T-helper 2 cell treated with Interferon-gamma antibody and Interleukin-4, amounts not matched to agents 5 μg/mL and 100 μg/mL, for 36 hours (primary cell): ENCODE measurements at regions not wholly inside any gene's neighbourhood (a gene's known extent, or its start where the extent isn't known, plus 50 kb on each side); places are given as distances from the start of the nearest gene placed in this dataset.
"Not testable (repeated sequence)": the region's sequence is repeated elsewhere in the genome, so short reads cannot be mapped to it uniquely, and the experiment has no call there.

ENCODE experiments used
- DNase-seq: peaks from one replicate; pipeline ENCODE4 v3.0.0; 2021; ENCODE audit warnings: low spot score
- H3K27ac Mint-ChIP-seq: one replicate; pipeline ENCODE4 v1.8.0; 2021; ENCODE audit warnings: mild to moderate bottlenecking, mixed read lengths
- H3K27me3 Mint-ChIP-seq: one replicate; pipeline ENCODE4 v1.8.0; 2021; ENCODE audit warnings: low read depth, mixed read lengths
- H3K36me3 Mint-ChIP-seq: one replicate; pipeline ENCODE4 v1.8.0; 2021; ENCODE audit warnings: low read depth, mixed read lengths
- H3K4me1 Mint-ChIP-seq: one replicate; pipeline ENCODE4 v1.8.0; 2021; ENCODE audit warnings: low read depth, mixed read lengths
- H3K4me3 Mint-ChIP-seq: one replicate; pipeline ENCODE4 v1.8.0; 2022; ENCODE audit warnings: mild to moderate bottlenecking, moderate library complexity, mixed read lengths
- H3K9me3 Mint-ChIP-seq: one replicate; pipeline ENCODE4 v1.8.0; 2021; ENCODE audit warnings: mixed read lengths

DNA sequence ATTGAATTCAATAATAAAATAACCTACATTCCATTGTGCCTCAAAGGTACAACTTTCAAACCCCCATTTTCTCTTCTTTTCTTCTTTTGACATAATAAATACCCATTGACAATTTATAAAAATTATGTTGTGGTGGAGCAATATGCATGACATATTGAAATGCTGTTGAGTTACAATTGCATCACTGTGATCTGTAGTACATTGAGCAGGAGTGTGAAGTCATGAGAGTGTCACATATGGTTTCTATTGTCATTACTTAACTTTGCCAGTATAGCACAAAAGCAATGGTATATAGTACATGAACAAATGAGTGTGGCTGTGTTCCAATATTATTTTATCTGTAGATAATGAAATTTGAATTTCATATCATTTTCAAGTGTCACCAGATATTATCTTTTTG is 441.3 kb downstream of the GJA1 start:
- Mint-ChIP-seq H3K27ac (no peak overlapping the region), H3K27me3 (peaks cover 1% of the 10 kb centered on the region), H3K4me1 (no peaks in the 10 kb centered on the region), H3K36me3 (no peaks in the 10 kb centered on the region), H3K4me3 (no peak overlapping the region), H3K9me3 (no peaks in the 10 kb centered on the region)
- DNase-seq, result no peak

DNA sequence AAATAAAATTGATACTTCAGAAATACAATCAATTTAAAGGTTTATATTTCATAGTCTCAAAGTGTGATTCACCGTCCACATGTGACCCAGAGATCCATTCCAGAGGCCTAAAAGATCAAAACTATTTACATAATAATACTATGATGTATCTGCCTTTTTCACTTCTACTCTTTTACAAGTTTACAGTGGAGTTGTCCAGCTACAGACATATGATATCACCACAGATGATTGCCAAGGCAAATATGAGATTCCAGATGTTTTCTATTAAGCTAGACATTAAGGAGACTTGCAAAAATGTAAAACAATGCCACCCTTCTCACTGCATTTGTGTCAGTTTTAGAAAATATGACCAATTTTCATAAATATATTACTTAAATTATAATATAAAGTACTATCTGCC is 443.7 kb downstream of the GJA1 start:
- DNase-seq, result no peak
- Mint-ChIP-seq H3K4me3 (no peak overlapping the region), H3K27ac (no peak overlapping the region), H3K9me3 (no peaks in the 10 kb centered on the region), H3K27me3 (peaks cover 1% of the 10 kb centered on the region), H3K4me1 (no peaks in the 10 kb centered on the region), H3K36me3 (no peaks in the 10 kb centered on the region)

GRCh38 chr6:121880831-121881230 is 445.4 kb downstream of the GJA1 start:
- Mint-ChIP-seq H3K9me3 (no peaks in the 10 kb centered on the region), H3K4me1 (no peaks in the 10 kb centered on the region), H3K36me3 (no peaks in the 10 kb centered on the region), H3K27me3 (peaks cover 1% of the 10 kb centered on the region), H3K27ac (no peak overlapping the region), H3K4me3 (no peak overlapping the region)
- no peak for DNase-seq

GRCh38 chr6:121881974-121882667 is 446.7 kb downstream of the GJA1 start:
- Mint-ChIP-seq H3K36me3 (no peaks in the 10 kb centered on the region), H3K9me3 (no peaks in the 10 kb centered on the region), H3K27ac (no peak overlapping the region), H3K4me1 (no peaks in the 10 kb centered on the region), H3K27me3 (peaks cover 1% of the 10 kb centered on the region), H3K4me3 (no peak overlapping the region)
- DNase-seq, result no peak

GRCh38 chr6:121884091-121884490 is 448.6 kb downstream of the GJA1 start:
- Mint-ChIP-seq H3K9me3 (no peaks in the 10 kb centered on the region), H3K4me3 (no peak overlapping the region), H3K4me1 (no peaks in the 10 kb centered on the region), H3K36me3 (no peaks in the 10 kb centered on the region), H3K27ac (no peak overlapping the region), H3K27me3 (no peaks in the 10 kb centered on the region)
- no peak for DNase-seq

DNA sequence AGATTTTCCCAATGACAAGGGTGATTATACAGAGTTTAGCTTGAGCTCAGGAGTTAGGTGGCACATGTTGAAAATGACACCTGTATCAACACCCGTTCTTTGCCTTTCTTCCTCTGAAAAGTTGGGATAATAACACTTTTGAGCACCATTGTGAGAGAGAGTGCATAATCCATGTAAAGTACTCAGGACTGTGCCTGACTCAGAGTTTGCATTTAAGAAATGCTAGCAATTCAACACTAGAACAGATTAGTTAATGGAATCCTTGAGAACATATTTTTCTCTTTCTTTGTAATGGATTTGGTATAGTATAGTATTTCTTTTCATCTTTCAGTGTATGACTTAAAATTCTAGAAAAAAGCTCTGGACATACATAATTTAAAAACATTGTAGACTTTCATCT is 449.2 kb downstream of the GJA1 start:
- DNase-seq, result no peak

GRCh38 chr6:121885399-121886152 is 450.1 kb downstream of the GJA1 start:
- Mint-ChIP-seq H3K9me3 (no peaks in the 10 kb centered on the region), H3K27ac (no peak overlapping the region), H3K27me3 (no peaks in the 10 kb centered on the region), H3K36me3 (no peaks in the 10 kb centered on the region), H3K4me3 (no peak overlapping the region), H3K4me1 (no peaks in the 10 kb centered on the region)
- no peak for DNase-seq

More for the DNA sequence above, 449.2 kb downstream of the GJA1 start:
- H3K27me3 Mint-ChIP-seq, result no peaks in the 10 kb centered on the region
- H3K9me3 Mint-ChIP-seq, result no peaks in the 10 kb centered on the region
- H3K27ac Mint-ChIP-seq, result no peak overlapping the region
- H3K4me1 Mint-ChIP-seq, result no peaks in the 10 kb centered on the region
- no peak overlapping the region for H3K4me3 Mint-ChIP-seq
- H3K36me3 Mint-ChIP-seq, result no peaks in the 10 kb centered on the region

GRCh38 chr6:121886223-121886830 is 450.9 kb downstream of the GJA1 start:
- H3K4me1 Mint-ChIP-seq, result no peaks in the 10 kb centered on the region
- no peak for DNase-seq
- no peaks in the 10 kb centered on the region for H3K27me3 Mint-ChIP-seq
- no peak overlapping the region for H3K27ac Mint-ChIP-seq
- H3K4me3 Mint-ChIP-seq, result no peak overlapping the region
- H3K9me3 Mint-ChIP-seq, result no peaks in the 10 kb centered on the region
- no peaks in the 10 kb centered on the region for H3K36me3 Mint-ChIP-seq

GRCh38 chr6:121887724-121888123 is 452.3 kb downstream of the GJA1 start:
- no peaks in the 10 kb centered on the region for H3K4me1 Mint-ChIP-seq
- no peak overlapping the region for H3K4me3 Mint-ChIP-seq
- H3K9me3 Mint-ChIP-seq, result no peaks in the 10 kb centered on the region
- no peak overlapping the region for H3K27ac Mint-ChIP-seq
- H3K36me3 Mint-ChIP-seq, result no peaks in the 10 kb centered on the region
- H3K27me3 Mint-ChIP-seq, result no peaks in the 10 kb centered on the region
- no peak for DNase-seq

DNA sequence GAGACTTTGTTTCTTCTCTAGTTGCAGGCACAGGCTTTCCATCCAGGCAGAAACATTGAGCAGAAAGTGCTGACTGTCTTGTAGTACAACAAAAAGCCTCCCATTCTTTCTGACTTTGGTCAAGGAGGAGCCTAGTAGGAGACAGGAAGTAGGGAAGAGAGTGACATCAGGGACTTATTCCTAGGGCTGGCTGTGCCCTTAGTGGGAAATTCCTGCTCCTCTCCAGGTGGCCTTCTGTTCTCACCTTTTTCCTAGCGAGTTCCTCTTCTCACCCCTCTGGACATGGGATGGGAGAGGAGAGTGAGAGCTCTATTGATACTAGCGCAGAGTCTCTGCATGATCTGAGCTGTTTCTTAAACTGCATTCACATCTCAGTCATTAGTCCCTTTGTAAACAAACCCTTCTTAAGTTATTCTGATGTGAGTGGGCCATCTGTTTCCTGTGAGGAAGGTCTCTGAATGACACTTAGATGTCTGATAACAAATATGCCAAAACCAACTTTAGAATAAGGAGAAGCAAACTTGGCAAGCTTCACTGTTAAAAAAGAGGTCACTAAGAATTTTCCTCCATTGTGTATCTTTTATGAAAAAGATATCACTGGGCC is 455.0 kb downstream of the GJA1 start:
- Mint-ChIP-seq H3K4me3 (no peak overlapping the region), H3K9me3 (no peaks in the 10 kb centered on the region), H3K4me1 (no peaks in the 10 kb centered on the region), H3K36me3 (no peaks in the 10 kb centered on the region), H3K27me3 (no peaks in the 10 kb centered on the region), H3K27ac (no peak overlapping the region)
- DNase-seq, result no peak

GRCh38 chr6:121895731-121896130 is 460.3 kb downstream of the GJA1 start:
- H3K4me1 Mint-ChIP-seq, H3K4me3 Mint-ChIP-seq, H3K27me3 Mint-ChIP-seq, H3K36me3 Mint-ChIP-seq, H3K9me3 Mint-ChIP-seq, DNase-seq, H3K27ac Mint-ChIP-seq: not testable (repeated sequence)

- no peaks in the 10 kb centered on the region for H3K9me3 Mint-ChIP-seq
- no peak for DNase-seq
- no peak overlapping the region for H3K4me3 Mint-ChIP-seq
- no peaks in the 10 kb centered on the region for H3K4me1 Mint-ChIP-seq
- no peaks in the 10 kb centered on the region for H3K36me3 Mint-ChIP-seq
- no peaks in the 10 kb centered on the region for H3K27me3 Mint-ChIP-seq
- H3K27ac Mint-ChIP-seq, result no peak overlapping the region
Observed at GRCh38 chr6:121896363-121896762, 460.9 kb downstream of the GJA1 start.

GRCh38 chr6:121896771-121897170 is 461.3 kb downstream of the GJA1 start:
- Mint-ChIP-seq H3K36me3 (no peaks in the 10 kb centered on the region), H3K27ac (no peak overlapping the region), H3K9me3 (no peaks in the 10 kb centered on the region), H3K27me3 (no peaks in the 10 kb centered on the region), H3K4me3 (no peak overlapping the region), H3K4me1 (no peaks in the 10 kb centered on the region)
- DNase-seq, result no peak

DNA sequence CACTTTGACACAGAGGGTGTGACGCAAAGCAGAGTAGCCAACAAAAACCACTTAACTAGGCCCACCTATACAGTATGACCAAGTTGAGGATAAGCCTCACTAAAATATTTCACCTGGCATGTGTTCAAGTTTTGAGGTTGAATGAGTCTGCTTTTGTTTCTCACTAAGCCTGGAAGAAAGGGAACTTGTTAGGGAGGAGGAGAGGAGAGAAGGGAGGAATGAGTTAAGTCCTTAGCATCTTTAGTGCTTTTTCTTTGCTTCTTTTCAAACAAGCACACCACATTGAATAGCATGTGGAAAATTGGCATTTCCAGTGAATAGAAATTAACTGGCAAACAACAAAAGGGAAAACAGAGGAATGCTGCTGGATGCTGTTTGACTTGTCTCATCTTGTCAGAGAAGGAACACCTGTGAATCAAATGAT is 461.9 kb downstream of the GJA1 start:
- H3K4me3 Mint-ChIP-seq, result no peak overlapping the region
- H3K4me1 Mint-ChIP-seq, result no peaks in the 10 kb centered on the region
- no peaks in the 10 kb centered on the region for H3K9me3 Mint-ChIP-seq
- H3K27ac Mint-ChIP-seq, result no peak overlapping the region
- H3K36me3 Mint-ChIP-seq, result no peaks in the 10 kb centered on the region
- DNase-seq, result no peak
- no peaks in the 10 kb centered on the region for H3K27me3 Mint-ChIP-seq
